ENCODE measurements at regions not wholly inside any gene's neighbourhood (a gene's known extent, or its start where the extent isn't known, plus 50 kb on each side); places are given as distances from the start of the nearest gene placed in this dataset.
"Not testable (repeated sequence)": the region's sequence is repeated elsewhere in the genome, so short reads cannot be mapped to it uniquely, and the experiment has no call there.

DNA sequence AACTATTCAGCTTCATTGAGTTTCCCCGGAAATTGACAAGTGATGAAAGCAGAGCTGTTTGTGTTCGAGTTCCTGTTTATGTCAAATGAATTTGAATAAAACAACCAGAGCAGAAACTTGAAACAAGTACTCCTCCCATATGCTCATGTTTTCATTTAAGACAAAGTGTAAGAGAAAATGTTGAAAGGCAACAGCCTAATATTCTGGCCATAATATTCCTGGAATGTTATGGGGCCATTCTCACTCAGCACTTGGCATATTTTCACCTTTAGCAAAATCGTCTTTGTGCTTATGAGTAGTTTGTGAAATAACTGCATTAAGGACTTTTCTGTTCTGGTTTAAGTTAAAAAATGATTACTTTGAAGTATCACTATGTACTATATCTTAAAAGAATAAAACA, 276.0 kb upstream of the FAT1 start:
- TF ChIP-seq SPI1 (IDR thresholded peaks at IDR 0.05; ENCODE audit: borderline replicate concordance, low read depth) (no peak), POLR2AphosphoS5 (IDR thresholded peaks at IDR 0.05; ENCODE audit: low read depth) (no peak), GABPA (IDR thresholded peaks at IDR 0.05; ENCODE audit: low read depth) (no peak)
- TF ChIP-seq, protein P1, sequence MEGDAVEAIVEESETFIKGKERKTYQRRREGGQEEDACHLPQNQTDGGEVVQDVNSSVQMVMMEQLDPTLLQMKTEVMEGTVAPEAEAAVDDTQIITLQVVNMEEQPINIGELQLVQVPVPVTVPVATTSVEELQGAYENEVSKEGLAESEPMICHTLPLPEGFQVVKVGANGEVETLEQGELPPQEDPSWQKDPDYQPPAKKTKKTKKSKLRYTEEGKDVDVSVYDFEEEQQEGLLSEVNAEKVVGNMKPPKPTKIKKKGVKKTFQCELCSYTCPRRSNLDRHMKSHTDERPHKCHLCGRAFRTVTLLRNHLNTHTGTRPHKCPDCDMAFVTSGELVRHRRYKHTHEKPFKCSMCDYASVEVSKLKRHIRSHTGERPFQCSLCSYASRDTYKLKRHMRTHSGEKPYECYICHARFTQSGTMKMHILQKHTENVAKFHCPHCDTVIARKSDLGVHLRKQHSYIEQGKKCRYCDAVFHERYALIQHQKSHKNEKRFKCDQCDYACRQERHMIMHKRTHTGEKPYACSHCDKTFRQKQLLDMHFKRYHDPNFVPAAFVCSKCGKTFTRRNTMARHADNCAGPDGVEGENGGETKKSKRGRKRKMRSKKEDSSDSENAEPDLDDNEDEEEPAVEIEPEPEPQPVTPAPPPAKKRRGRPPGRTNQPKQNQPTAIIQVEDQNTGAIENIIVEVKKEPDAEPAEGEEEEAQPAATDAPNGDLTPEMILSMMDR (IDR thresholded peaks at IDR 0.05; ENCODE audit: insufficient read depth, low read length) = no peak
- TF ChIP-seq, protein P2, sequence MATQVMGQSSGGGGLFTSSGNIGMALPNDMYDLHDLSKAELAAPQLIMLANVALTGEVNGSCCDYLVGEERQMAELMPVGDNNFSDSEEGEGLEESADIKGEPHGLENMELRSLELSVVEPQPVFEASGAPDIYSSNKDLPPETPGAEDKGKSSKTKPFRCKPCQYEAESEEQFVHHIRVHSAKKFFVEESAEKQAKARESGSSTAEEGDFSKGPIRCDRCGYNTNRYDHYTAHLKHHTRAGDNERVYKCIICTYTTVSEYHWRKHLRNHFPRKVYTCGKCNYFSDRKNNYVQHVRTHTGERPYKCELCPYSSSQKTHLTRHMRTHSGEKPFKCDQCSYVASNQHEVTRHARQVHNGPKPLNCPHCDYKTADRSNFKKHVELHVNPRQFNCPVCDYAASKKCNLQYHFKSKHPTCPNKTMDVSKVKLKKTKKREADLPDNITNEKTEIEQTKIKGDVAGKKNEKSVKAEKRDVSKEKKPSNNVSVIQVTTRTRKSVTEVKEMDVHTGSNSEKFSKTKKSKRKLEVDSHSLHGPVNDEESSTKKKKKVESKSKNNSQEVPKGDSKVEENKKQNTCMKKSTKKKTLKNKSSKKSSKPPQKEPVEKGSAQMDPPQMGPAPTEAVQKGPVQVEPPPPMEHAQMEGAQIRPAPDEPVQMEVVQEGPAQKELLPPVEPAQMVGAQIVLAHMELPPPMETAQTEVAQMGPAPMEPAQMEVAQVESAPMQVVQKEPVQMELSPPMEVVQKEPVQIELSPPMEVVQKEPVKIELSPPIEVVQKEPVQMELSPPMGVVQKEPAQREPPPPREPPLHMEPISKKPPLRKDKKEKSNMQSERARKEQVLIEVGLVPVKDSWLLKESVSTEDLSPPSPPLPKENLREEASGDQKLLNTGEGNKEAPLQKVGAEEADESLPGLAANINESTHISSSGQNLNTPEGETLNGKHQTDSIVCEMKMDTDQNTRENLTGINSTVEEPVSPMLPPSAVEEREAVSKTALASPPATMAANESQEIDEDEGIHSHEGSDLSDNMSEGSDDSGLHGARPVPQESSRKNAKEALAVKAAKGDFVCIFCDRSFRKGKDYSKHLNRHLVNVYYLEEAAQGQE (IDR thresholded peaks at IDR 0.05; ENCODE audit: insufficient replicate concordance, low read depth) = no peak
- H3K4me3 ChIP-seq (replicated peaks; ENCODE audit: insufficient read depth, low read length) = no peak overlapping the region
- no peaks in the 10 kb centered on the region for H3K27me3 ChIP-seq (ENCODE audit: insufficient read depth, poor library complexity, severe bottlenecking)
- H3K27ac ChIP-seq (replicated peaks) = no peak overlapping the region
- no peak for DNase-seq (ENCODE audit: low read depth in 1 of 2, low spot score in 1 of 2)

DNA sequence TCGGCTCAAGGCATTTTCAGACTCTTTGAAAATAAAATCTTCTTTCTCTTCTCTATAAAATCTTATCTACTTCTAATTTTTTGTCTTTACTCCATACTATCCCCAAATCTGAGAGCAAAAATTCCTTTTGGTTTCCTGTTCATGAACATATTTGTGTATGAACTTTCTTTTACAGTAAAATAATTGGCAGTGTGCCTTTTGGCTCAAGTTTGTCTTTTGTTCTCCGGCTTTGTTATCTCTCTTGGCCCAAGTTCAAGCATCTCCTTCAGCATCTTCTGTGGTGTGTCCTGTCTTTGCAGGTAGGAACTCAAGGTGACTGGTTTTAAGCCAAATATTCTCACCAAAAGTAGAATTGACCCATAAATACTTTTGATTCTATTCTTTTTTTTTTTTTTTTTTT, 276.6 kb upstream of the FAT1 start:
- no peak for DNase-seq (ENCODE audit: low read depth in 1 of 2, low spot score in 1 of 2)

DNA sequence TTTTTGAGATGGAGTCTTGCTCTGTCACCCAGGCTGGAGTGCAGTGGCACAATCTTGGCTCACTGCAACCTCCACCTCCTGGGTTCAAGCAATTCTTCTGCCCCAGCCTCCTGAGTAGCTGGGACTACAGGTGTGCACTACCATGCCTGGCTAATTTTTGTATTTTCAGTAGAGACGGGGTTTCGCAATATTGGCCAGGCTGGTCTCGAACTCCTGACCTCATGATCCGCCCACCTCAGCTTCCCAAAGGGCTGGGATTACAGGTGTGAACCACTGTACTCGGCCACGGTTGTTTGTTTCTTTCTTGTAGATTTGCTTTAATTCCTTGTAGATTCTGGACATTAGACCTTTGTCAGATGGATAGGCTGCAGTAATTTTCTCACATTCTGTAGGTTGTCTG, 278.5 kb upstream of the FAT1 start:
- not testable (repeated sequence) for H3K27ac ChIP-seq (replicated peaks); H3K4me3 ChIP-seq (replicated peaks; ENCODE audit: insufficient read depth, low read length); H3K27me3 ChIP-seq (ENCODE audit: insufficient read depth, poor library complexity, severe bottlenecking); DNase-seq (ENCODE audit: low read depth in 1 of 2, low spot score in 1 of 2)

More for the DNA sequence above, 276.6 kb upstream of the FAT1 start:
- no peak overlapping the region for H3K4me3 ChIP-seq (replicated peaks; ENCODE audit: insufficient read depth, low read length)
- TF ChIP-seq, protein P1 (IDR thresholded peaks at IDR 0.05; ENCODE audit: insufficient read depth, low read length) = no peak
- TF ChIP-seq, protein P2 (IDR thresholded peaks at IDR 0.05; ENCODE audit: insufficient replicate concordance, low read depth) = no peak
- TF ChIP-seq GABPA (IDR thresholded peaks at IDR 0.05; ENCODE audit: low read depth) = no peak
- TF ChIP-seq POLR2AphosphoS5 (IDR thresholded peaks at IDR 0.05; ENCODE audit: low read depth) = no peak
- no peak for TF ChIP-seq SPI1 (IDR thresholded peaks at IDR 0.05; ENCODE audit: borderline replicate concordance, low read depth)
- H3K27ac ChIP-seq (replicated peaks) = no peak overlapping the region
- H3K27me3 ChIP-seq (ENCODE audit: insufficient read depth, poor library complexity, severe bottlenecking) = no peaks in the 10 kb centered on the region

DNA sequence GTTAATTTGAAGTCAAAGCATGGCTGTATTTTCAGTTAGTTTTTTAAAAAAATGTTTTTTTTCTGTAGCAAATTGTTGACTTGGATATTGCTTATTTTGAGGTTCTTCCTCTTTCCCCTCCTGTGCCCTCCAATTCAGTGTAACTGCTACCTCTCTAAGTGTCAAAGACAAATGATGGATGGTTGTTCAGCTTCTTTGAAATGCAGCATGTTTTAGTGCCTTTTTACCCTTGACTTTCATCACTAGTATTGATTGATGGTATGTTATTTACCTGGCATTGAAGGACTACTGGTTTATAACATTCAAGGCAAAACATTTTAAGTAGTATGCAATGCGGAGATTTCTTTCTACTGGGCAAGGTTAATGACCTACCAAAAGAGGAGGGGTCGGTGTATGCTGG, 281.0 kb upstream of the FAT1 start:
- no peak for DNase-seq (ENCODE audit: low read depth in 1 of 2, low spot score in 1 of 2)
- no peak overlapping the region for H3K27ac ChIP-seq (replicated peaks)
- no peak for TF ChIP-seq GABPA (IDR thresholded peaks at IDR 0.05; ENCODE audit: low read depth)
- TF ChIP-seq, protein P1 (IDR thresholded peaks at IDR 0.05; ENCODE audit: insufficient read depth, low read length) = no peak
- no peak for TF ChIP-seq POLR2AphosphoS5 (IDR thresholded peaks at IDR 0.05; ENCODE audit: low read depth)
- TF ChIP-seq SPI1 (IDR thresholded peaks at IDR 0.05; ENCODE audit: borderline replicate concordance, low read depth) = no peak
- TF ChIP-seq, protein P2 (IDR thresholded peaks at IDR 0.05; ENCODE audit: insufficient replicate concordance, low read depth) = no peak
- H3K4me3 ChIP-seq (replicated peaks; ENCODE audit: insufficient read depth, low read length) = no peak overlapping the region
- no peaks in the 10 kb centered on the region for H3K27me3 ChIP-seq (ENCODE audit: insufficient read depth, poor library complexity, severe bottlenecking)
